Cardiac septum (tissue), 1 donor: ENCODE measurements at regions not wholly inside any gene's neighbourhood (a gene's known extent, or its start where the extent isn't known, plus 50 kb on each side); places are given as distances from the start of the nearest gene placed in this dataset.

Source experiments
- DNase-seq: peaks from one replicate; pipeline ENCODE4 v3.0.0-alpha.2; 2020; ENCODE audit warnings: low spot score
- intact Hi-C: fragments of 100-400 bp; cut with DNase I; formaldehyde crosslinking; loops from one replicate; pipeline ENCODE4 v1.14.0; 2022
- donor health status: DM: no; HTN: no; CAD: no.

- DNase-seq, result no peak
- intact Hi-C loops, result no loop called here
These were observed 649.7 kb downstream of the METTL15 start for GRCh38 chr11:28757725-28758515.

DNA sequence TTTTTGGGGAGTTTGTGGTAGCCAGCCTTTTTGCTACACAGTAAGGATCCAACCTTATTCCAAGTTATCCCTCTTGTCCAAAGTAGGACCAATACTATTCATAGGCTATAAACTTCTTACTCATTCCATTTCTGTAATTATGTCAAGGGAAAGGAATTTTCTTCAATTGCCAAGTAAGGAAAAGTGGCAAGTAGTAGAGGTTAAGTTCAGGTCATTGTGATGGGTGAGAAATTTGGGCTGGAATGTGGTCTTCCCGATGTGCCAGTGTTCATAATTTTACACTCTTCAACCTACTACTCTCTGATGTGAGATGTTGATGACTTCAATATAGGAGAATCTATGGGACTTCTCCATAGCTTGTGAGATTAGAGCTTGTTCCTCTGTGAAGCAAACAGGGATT lies 648.8 kb downstream of the METTL15 start:
- intact Hi-C loops, result no loop called here

GRCh38 chr11:28743061-28743550 lies 634.9 kb downstream of the METTL15 start:
- no peak for DNase-seq
- intact Hi-C loops, result no loop called here

More for the DNA sequence above, 648.8 kb downstream of the METTL15 start:
- no peak for DNase-seq

DNA sequence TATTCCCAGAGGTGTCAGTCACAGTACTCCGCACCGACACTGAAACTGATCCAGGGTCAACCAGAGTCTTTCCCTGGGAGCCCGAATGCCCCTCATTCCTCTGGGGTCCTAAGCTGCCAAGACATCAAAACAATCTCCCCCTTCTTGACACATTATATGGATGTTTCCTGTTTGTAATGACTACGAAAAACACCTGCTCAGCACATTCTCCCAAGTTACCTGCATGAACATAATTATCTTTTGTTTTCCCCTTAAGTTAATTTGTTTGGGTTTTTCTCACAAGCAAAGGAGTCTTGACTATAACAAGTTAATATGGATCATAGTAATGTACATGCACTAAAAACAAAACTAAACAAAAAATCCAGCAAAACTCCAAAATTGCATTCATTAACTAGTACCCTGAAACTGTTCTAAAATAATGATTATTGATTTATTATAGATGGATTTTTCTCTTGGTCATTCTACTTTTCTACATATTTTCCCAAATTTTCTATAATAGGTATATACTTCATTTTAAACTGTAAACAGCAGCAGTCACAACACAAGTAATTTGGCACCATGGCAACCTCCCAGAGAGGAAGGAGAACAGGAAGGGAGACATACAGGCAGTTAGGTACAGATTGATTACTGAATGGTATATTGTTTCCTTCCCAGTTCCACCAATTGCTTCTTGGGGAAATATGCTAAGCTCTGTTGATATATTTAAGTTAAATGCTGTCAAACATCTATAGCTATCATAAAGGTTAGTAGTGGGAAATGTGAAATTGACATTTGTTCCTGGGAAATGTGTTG lies 631.5 kb downstream of the METTL15 start:
- intact Hi-C loops, result no loop called here
- DNase-seq, result no peak

GRCh38 chr11:28738549-28738948 lies 630.4 kb downstream of the METTL15 start:
- DNase-seq, result no peak

DNA sequence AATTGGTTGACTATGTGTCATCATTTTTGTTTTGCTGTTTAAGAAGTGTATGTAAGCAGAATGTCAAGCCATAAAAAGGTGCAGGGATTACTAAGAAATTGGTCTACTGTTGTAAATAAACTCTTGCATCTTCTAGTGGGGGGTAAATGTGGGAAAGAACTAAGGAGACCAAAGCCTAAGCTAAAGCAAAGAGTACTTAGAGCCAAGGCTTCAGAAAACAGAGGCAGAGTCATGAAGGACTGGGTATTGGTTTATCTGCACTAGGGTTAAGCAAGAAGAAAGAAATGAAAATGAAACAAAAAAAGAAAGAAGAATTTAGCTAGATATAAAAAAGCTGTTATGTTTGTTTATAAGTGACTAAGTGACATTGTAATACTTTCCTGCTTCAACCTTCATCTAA lies 628.1 kb downstream of the METTL15 start:
- intact Hi-C loops, result no loop called here
- DNase-seq, result no peak

More at GRCh38 chr11:28738549-28738948, 630.4 kb downstream of the METTL15 start:
- intact Hi-C loops, result no loop called here

GRCh38 chr11:28735511-28735910 lies 627.3 kb downstream of the METTL15 start:
- no peak for DNase-seq
- intact Hi-C loops, result no loop called here

DNA sequence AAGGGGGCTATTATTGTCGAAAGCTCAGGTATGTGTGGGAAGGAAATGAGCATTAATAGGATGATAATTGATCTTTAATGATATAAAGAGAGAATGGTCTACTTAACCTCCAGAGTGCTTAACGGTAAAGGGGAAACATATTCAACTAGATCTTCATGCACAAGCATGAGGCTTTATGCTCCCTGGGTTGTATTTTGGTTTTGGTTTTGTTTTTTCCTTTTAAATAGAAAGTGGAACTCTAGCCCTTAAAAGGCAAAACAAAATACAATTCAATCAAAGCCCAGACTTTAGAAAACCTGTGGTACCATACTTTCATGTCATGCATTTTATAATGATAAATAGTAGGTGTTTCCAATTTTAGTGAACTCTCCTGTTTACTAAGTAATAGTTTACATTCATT lies 622.7 kb downstream of the METTL15 start:
- no peak for DNase-seq
- intact Hi-C loops, result no loop called here

- intact Hi-C loops, result no loop called here
These were observed 622.1 kb downstream of the METTL15 start for GRCh38 chr11:28730336-28730735.

DNA sequence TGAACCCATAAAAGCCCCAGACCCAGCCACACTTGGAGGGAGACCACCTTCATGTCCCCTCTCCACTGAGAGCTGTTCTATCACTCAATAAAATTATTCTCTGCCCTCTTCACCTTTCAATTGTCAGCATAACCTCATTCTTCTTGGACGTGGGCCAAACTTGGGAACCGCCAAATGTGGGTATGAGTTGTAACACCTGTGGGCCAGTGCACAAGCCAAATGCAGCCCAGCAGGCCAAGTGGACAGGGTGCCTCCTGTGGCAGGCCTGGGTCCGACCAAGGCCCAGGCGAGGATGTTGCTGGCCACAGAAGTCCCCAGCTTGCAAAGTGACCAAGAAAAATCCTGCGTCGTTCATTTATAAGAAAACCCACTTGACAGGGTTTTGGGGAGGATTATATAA lies 621.2 kb downstream of the METTL15 start:
- intact Hi-C loops, result no loop called here
- DNase-seq, result no peak

More at GRCh38 chr11:28730336-28730735, 622.1 kb downstream of the METTL15 start:
- DNase-seq, result no peak

DNA sequence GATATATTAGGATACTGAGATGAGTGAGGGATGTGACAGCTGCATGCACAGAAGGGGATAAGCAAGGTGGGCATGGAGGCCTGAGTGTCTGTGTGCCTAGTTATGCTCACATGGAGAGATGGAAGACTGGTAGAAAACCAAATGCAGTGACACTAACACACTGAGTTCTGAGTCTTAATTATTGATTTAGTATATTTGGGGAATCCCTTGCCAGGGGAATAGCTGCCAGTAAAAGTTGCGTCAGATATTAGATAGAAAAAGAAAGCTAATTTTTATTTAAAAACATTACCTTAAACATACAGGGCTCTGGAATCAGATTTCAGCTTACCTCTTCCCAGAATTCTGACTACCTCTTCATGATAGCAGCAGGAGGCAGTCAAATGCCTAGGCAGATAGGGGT lies 620.5 kb downstream of the METTL15 start:
- intact Hi-C loops, result no loop called here
- no peak for DNase-seq

DNA sequence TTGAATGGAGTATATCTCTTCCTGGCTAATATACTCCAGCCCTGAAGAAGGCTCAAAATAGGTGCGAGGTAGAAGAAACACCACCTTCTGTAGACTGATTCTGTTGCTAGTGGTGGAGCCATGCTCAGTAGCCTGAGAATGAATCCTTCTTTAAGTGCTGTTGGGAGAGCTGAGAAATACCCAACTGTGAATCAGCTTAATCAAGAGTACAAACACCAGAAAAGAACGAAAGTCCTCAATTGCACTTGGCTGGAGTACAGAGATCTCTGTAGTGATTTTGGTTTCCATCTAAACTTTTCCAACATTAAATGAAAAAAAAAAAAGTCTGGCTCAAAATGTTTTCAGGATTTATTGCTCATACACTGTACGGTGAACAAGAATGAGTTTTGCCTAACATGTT lies 619.1 kb downstream of the METTL15 start:
- intact Hi-C loops, result no loop called here
- DNase-seq, result no peak

- no peak for DNase-seq
- intact Hi-C loops, result no loop called here
These were observed 618.2 kb downstream of the METTL15 start for GRCh38 chr11:28726432-28726831.

DNA sequence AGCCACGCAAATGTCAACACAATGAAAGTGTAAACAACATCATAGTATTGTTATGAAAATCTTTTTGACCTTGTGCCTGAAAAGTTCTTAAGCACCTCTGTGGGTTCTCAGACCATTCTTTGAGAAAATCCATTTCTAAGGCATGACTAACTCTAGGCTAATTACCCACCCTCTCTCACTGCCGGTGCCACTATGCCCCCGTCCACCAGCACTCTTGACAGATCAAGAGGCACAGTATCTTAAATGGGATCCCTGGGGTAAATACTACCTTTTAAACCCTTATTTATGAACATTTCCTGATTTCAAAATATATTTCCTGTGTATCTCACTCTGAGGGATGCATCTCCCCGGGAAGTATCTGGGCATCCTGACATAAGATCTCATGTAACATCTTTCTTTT lies 607.5 kb downstream of the METTL15 start:
- intact Hi-C loops, result no loop called here
- no peak for DNase-seq

DNA sequence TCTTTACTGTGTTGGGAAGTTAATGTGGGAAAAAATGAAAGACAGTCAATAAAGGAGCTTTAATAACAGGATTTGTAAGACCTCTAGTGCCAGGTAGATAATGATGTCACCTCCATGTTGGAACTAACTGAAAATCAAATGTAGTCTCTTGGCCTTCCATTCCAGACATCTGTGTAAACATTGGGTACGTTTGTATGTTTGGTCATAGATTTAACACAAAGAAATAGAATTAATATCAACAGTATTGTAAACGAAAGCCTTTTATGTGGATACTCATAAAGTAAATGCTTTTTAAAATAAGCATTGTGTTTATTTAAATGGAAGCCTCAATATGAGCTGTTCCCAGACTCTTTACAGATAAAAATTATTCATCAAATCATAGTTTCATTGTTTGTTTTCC lies 605.7 kb downstream of the METTL15 start:
- intact Hi-C loops, result no loop called here
- no peak for DNase-seq

DNA sequence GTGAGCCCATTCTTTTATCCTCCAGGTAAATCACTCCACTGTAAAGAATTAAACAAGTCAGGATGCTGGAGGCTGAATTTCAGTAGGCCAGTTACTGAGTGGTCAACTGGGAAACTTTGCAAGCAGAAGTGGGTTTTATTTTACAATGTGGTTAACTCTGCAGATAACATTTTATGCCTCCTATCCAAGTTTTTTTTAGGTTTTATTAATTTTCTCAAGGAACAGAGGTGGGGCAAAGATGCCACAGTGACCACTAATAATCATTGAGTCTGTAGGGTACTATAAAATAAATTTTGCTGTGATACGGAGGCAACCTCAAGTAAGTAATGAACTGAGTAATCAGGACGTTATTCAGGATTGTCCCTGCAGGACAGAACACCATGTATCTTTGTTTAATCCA lies 599.9 kb downstream of the METTL15 start:
- no peak for DNase-seq
- intact Hi-C loops, result no loop called here

- intact Hi-C loops, result no loop called here
- DNase-seq, result no peak
These were observed 596.6 kb downstream of the METTL15 start for GRCh38 chr11:28704801-28705200.

DNA sequence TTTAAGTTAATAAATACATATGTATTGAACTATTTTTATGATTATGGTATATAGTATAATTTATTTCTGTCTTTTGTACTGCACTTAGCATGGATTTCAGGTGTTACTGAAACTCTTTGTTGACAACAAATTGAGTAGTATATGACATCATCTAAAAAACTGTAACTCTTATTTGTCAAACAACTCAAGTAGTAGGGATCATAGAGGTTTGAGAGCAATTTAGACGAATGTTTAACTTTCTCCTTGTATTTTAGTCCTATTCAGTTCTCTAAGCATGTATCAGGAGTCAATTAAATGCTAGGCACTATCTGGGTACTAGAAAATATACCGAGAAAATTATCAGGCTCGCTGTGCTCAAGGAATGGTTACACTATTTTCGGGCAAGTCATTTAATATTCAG lies 595.2 kb downstream of the METTL15 start:
- intact Hi-C loops, result no loop called here
- no peak for DNase-seq

- DNase-seq, result no peak
- intact Hi-C loops, result no loop called here
These were observed 594.7 kb downstream of the METTL15 start for GRCh38 chr11:28702871-28703270.

- intact Hi-C loops, result no loop called here
- DNase-seq, result no peak
These were observed 594.2 kb downstream of the METTL15 start for GRCh38 chr11:28702450-28702790.
